ENCODE measurements at regions not wholly inside any gene's neighbourhood (a gene's known extent, or its start where the extent isn't known, plus 50 kb on each side); places are given as distances from the start of the nearest gene placed in this dataset.

DNA sequence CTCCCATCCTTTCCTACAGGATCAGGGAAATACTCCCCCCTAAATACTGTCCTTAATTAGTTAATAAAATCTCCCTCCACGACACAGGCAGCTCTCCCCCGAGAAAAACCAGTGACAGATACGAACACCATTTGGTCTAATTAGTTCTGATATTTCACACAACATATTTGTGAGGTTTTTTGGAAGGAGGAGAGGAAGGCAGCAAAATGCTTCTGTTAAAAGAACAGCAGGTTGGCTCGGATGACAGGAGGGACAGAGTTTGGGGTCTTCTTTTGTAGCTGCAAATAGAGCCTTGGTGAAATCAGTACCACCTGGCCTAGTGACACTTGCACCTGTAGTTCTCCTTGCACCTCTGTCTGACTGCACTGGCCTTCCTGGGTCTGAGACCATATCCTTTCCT lies 507.0 kb downstream of the PLXNA4 start:
- TF ChIP-seq, protein P1, sequence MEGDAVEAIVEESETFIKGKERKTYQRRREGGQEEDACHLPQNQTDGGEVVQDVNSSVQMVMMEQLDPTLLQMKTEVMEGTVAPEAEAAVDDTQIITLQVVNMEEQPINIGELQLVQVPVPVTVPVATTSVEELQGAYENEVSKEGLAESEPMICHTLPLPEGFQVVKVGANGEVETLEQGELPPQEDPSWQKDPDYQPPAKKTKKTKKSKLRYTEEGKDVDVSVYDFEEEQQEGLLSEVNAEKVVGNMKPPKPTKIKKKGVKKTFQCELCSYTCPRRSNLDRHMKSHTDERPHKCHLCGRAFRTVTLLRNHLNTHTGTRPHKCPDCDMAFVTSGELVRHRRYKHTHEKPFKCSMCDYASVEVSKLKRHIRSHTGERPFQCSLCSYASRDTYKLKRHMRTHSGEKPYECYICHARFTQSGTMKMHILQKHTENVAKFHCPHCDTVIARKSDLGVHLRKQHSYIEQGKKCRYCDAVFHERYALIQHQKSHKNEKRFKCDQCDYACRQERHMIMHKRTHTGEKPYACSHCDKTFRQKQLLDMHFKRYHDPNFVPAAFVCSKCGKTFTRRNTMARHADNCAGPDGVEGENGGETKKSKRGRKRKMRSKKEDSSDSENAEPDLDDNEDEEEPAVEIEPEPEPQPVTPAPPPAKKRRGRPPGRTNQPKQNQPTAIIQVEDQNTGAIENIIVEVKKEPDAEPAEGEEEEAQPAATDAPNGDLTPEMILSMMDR (IDR thresholded peaks at IDR 0.05), result no peak
- TF ChIP-seq POLR2A (IDR thresholded peaks at IDR 0.05), result no peak

Data from body of pancreas (tissue), 4 donors.